Omental fat pad (tissue), 3 donors: ENCODE measurements at regions not wholly inside any gene's neighbourhood (a gene's known extent, or its start where the extent isn't known, plus 50 kb on each side); places are given as distances from the start of the nearest gene placed in this dataset.
"Not testable (repeated sequence)": the region's sequence is repeated elsewhere in the genome, so short reads cannot be mapped to it uniquely, and the experiment has no call there.

ENCODE experiments used
- ATAC-seq: fragments of 150-250 bp; one replicate; pipeline ENCODE4 v1.9.1; 2016; ENCODE audit warnings: mild to moderate bottlenecking, moderate library complexity; ENCODE audit not compliant: low FRiP score
- DNase-seq: peaks from one replicate; pipeline ENCODE4 v3.0.0-alpha.2; 2019; ENCODE audit warnings: low spot score
- CTCF ChIP-seq, 3 donors: fragments of 450-650 bp; IDR thresholded peaks; one replicate each; pipeline ENCODE4 v1.5.1; 2016 to 2017; ENCODE audit warnings: antibody characterized with exemption in 3 of 3, mild to moderate bottlenecking in 3 of 3, moderate library complexity in 2 of 3

- no peak for DNase-seq
- TF ChIP-seq CTCF (IDR thresholded peaks at IDR 0.05): no peak
- no peak for ATAC-seq
These were observed 248.0 kb upstream of the DIO3 start for GRCh38 chr14:101313268-101313667.

- TF ChIP-seq CTCF (IDR thresholded peaks at IDR 0.05): no peak
- DNase-seq (no peak), ATAC-seq (no peak)
These were observed 245.4 kb upstream of the DIO3 start for GRCh38 chr14:101315802-101316296.

- DNase-seq: no peak
- TF ChIP-seq CTCF (IDR thresholded peaks at IDR 0.05): no peak
- no peak for ATAC-seq
These were observed 243.0 kb upstream of the DIO3 start for GRCh38 chr14:101318271-101318670.

- TF ChIP-seq CTCF (IDR thresholded peaks at IDR 0.05): no peak
- ATAC-seq: no peak
- no peak for DNase-seq
These were observed 240.9 kb upstream of the DIO3 start for GRCh38 chr14:101320396-101320795.

- DNase-seq: no peak
- no peak for ATAC-seq
- no peak for TF ChIP-seq CTCF (IDR thresholded peaks at IDR 0.05)
These were observed 239.1 kb upstream of the DIO3 start for GRCh38 chr14:101322223-101322622.

GRCh38 chr14:101323111-101323510 is 238.2 kb upstream of the DIO3 start:
- DNase-seq (no peak), ATAC-seq (no peak)
- no peak for TF ChIP-seq CTCF (IDR thresholded peaks at IDR 0.05)

GRCh38 chr14:101323614-101324235 is 237.6 kb upstream of the DIO3 start:
- not testable (repeated sequence) for DNase-seq, ATAC-seq
